Tibial nerve (tissue), 3 donors: ENCODE measurements at regions not wholly inside any gene's neighbourhood (a gene's known extent, or its start where the extent isn't known, plus 50 kb on each side); places are given as distances from the start of the nearest gene placed in this dataset.

Experiments used
- CTCF ChIP-seq, 5 experiments: fragments of 200-600 bp in 3 of 5; fragments of 450-650 bp in 2 of 5; sonication (generic) in 3 of 5; IDR thresholded peaks; one replicate each; pipeline ENCODE4 v1.5.1; 2016 to 2019; ENCODE audit warnings: antibody characterized with exemption in 5 of 5, mild to moderate bottlenecking in 3 of 5, moderate library complexity in 2 of 5
- POLR2A ChIP-seq, 2 donors: fragments of 450-650 bp; IDR thresholded peaks; one replicate each; pipeline ENCODE4 v1.6.1; 2017; ENCODE audit warnings: antibody characterized with exemption in 2 of 2, mild to moderate bottlenecking in 2 of 2, moderate library complexity in 2 of 2

- TF ChIP-seq POLR2A (IDR thresholded peaks at IDR 0.05) (no peak), CTCF (IDR thresholded peaks at IDR 0.05) (no peak)
Observed at GRCh38 chr11:90332415-90332814, 109.6 kb upstream of the CHORDC1 start.
